H1 (cell line): ENCODE measurements at regions not wholly inside any gene's neighbourhood (a gene's known extent, or its start where the extent isn't known, plus 50 kb on each side); places are given as distances from the start of the nearest gene placed in this dataset.

Experiments used
- CTCF ChIA-PET: fragments of 300-600 bp; sonication (Branson Sonifier 250); formaldehyde crosslinking; loops from one replicate; lab custom pipeline; 2021; ENCODE audit not compliant: partially characterized antibody; lab: Charles Lee
- POLR2A ChIA-PET: fragments of 300-600 bp; sonication (Branson Sonifier 250); formaldehyde crosslinking; loops from one replicate; lab custom pipeline; 2021; ENCODE audit warnings: inconsistent platforms; ENCODE audit not compliant: partially characterized antibody; lab: Charles Lee
- DNase-seq, 2 experiments: peaks; one replicate each; pipeline versions ENCODE4 v3.0.0 to v3.0.0-alpha.2; 2010 to 2022; ENCODE audit warnings: low spot score in 2 of 2, low read depth in 1 of 2, mixed read lengths in 1 of 2
- FAIRE-seq: peaks from 2 replicates; lab custom pipeline; 2011; peaks lifted over from hg19 to GRCh38; lab: Jason Lieb, UNC
- H2AFZ ChIP-seq: 2 replicates; pipeline ENCODE4 v1.8.1; 2012; ENCODE audit warnings: low read length, inconsistent platforms
- H2AK5ac ChIP-seq: 2 replicates; pipeline ENCODE4 v1.6.1; 2013; ENCODE audit warnings: low read depth, low read length
- H2BK120ac ChIP-seq: replicated peaks from 2 replicates; pipeline ENCODE3; 2013; ENCODE audit warnings: low read depth, low read length, inconsistent platforms
- H2BK12ac ChIP-seq: 2 replicates; pipeline ENCODE4 v1.6.1; 2013; ENCODE audit warnings: low read depth, low read length
- H2BK15ac ChIP-seq: 2 replicates; pipeline ENCODE4 v1.6.1; 2013; ENCODE audit warnings: low read length
- H2BK20ac ChIP-seq: 2 replicates; pipeline ENCODE4 v1.6.1; 2013; ENCODE audit warnings: low read length
- H2BK5ac ChIP-seq: 2 replicates; pipeline ENCODE4 v1.6.1; 2013; ENCODE audit warnings: low read depth, low read length
- H3K14ac ChIP-seq: 2 replicates; pipeline ENCODE4 v1.6.1; 2013; ENCODE audit warnings: inconsistent platforms; ENCODE audit not compliant: insufficient read length
- H3K18ac ChIP-seq: 2 replicates; pipeline ENCODE4 v1.6.1; 2013; ENCODE audit warnings: low read length; ENCODE audit errors: extremely low read depth
- H3K23ac ChIP-seq: 2 replicates; pipeline ENCODE4 v1.6.1; 2013; ENCODE audit warnings: inconsistent platforms; ENCODE audit not compliant: insufficient read length
- H3K23me2 ChIP-seq: 2 replicates; pipeline ENCODE4 v1.6.1; 2013; ENCODE audit warnings: low read depth, low read length
- H3K27ac ChIP-seq: 2 replicates; pipeline ENCODE4 v1.6.1; 2011; ENCODE audit warnings: low read depth, low read length, inconsistent platforms
- H3K27me3 ChIP-seq, 4 experiments: replicated peaks in 1 of 4; 1 replicate in 1 of 4; 2 replicates in 3 of 4; pipeline versions ENCODE4 v1.6.1 to v1.8.1; 2011 to 2013; ENCODE audit warnings: low read length in 3 of 4, mild to moderate bottlenecking in 3 of 4, inconsistent platforms in 2 of 4, mixed read lengths in 2 of 4, moderate library complexity in 1 of 4; ENCODE audit not compliant: control insufficient read depth in 3 of 4, insufficient read depth in 3 of 4; ENCODE audit errors: extremely low read depth in 1 of 4
- H3K36me3 ChIP-seq, 4 experiments: 2 replicates each; pipeline versions ENCODE4 v1.6.1 to v1.8.1; 2011 to 2013; ENCODE audit warnings: mild to moderate bottlenecking in 4 of 4, low read length in 3 of 4, moderate library complexity in 2 of 4, control low read depth in 1 of 4, inconsistent platforms in 1 of 4; ENCODE audit not compliant: insufficient read depth in 4 of 4, control insufficient read depth in 2 of 4
- H3K4ac ChIP-seq: replicated peaks from 2 replicates; pipeline ENCODE3; 2013; ENCODE audit warnings: low read length, low read depth, mixed read lengths, inconsistent platforms; ENCODE audit not compliant: insufficient read length
- H3K4me1 ChIP-seq, 4 experiments: replicated peaks in 1 of 4; 1 replicate in 1 of 4; 2 replicates in 3 of 4; pipeline versions ENCODE4 v1.6.1 to v1.8.1; 2011 to 2013; ENCODE audit warnings: low read length in 3 of 4, inconsistent platforms in 2 of 4, mixed read lengths in 1 of 4; ENCODE audit not compliant: insufficient read depth in 4 of 4, control insufficient read depth in 3 of 4
- H3K4me2 ChIP-seq, 2 experiments: 2 replicates each; pipeline versions ENCODE4 v1.6.1 to v1.8.1; 2011 to 2013; ENCODE audit warnings: low read depth in 2 of 2, low read length in 2 of 2, control low read depth in 1 of 2, inconsistent platforms in 1 of 2, mild to moderate bottlenecking in 1 of 2; ENCODE audit not compliant: insufficient read depth in 1 of 2
- H3K4me3 ChIP-seq, 4 experiments: fragments of 200-600, 300-600 bp in 1 of 4; sonication (generic), shearing (Covaris generic), sonication (Bioruptor Twin) in 1 of 4; 2 replicates each; pipeline versions ENCODE4 v1.5.1 to v1.8.1; 2011 to 2016; ENCODE audit warnings: low read length in 4 of 4, low read depth in 3 of 4, control low read depth in 2 of 4, inconsistent platforms in 2 of 4, mild to moderate bottlenecking in 2 of 4, mixed read lengths in 1 of 4, moderate library complexity in 1 of 4; ENCODE audit not compliant: insufficient read depth in 2 of 4; ENCODE audit errors: extremely low read depth in 1 of 4
- H3K56ac ChIP-seq: replicated peaks from 2 replicates; pipeline ENCODE3; 2013; ENCODE audit warnings: low read depth, mild to moderate bottlenecking, mixed read lengths, low read length, inconsistent platforms; ENCODE audit not compliant: insufficient read length
- H3K79me1 ChIP-seq: 2 replicates; pipeline ENCODE4 v1.6.1; 2013; ENCODE audit warnings: low read depth, low read length, control low read depth
- H3K79me2 ChIP-seq, 2 experiments: 2 replicates each; pipeline versions ENCODE4 v1.6.1 to v1.8.1; 2012 to 2013; ENCODE audit warnings: low read length in 2 of 2, mild to moderate bottlenecking in 2 of 2, inconsistent platforms in 1 of 2; ENCODE audit not compliant: insufficient read depth in 2 of 2, control insufficient read depth in 1 of 2
- H3K9ac ChIP-seq, 4 experiments: replicated peaks in 1 of 4; 1 replicate in 1 of 4; 2 replicates in 3 of 4; pipeline versions ENCODE4 v1.6.1 to v1.8.1; 2011 to 2013; ENCODE audit warnings: low read depth in 3 of 4, low read length in 3 of 4, control low read depth in 2 of 4, mild to moderate bottlenecking in 2 of 4, moderate library complexity in 2 of 4, inconsistent platforms in 1 of 4; ENCODE audit errors: extremely low read depth in 1 of 4
- H3K9me3 ChIP-seq, 2 experiments: 2 replicates each; pipeline versions ENCODE4 v1.6.1 to v1.8.1; 2012 to 2013; ENCODE audit warnings: mild to moderate bottlenecking in 2 of 2, moderate library complexity in 2 of 2, control low read depth in 1 of 2, inconsistent platforms in 1 of 2, low read depth in 1 of 2, low read length in 1 of 2, mixed read lengths in 1 of 2; ENCODE audit not compliant: insufficient read depth in 2 of 2
- H4K20me1 ChIP-seq, 2 experiments: replicated peaks in 1 of 2; 2 replicates each; pipeline versions ENCODE3 to v1.8.1; 2011 to 2013; ENCODE audit warnings: inconsistent platforms in 2 of 2, low read length in 2 of 2, mild to moderate bottlenecking in 1 of 2; ENCODE audit not compliant: insufficient read depth in 2 of 2, control insufficient read depth in 1 of 2
- H4K5ac ChIP-seq: 2 replicates; pipeline ENCODE4 v1.6.1; 2013; ENCODE audit warnings: low read length, low read depth, mixed read lengths, inconsistent platforms; ENCODE audit not compliant: insufficient read length
- H4K8ac ChIP-seq: 2 replicates; pipeline ENCODE4 v1.8.0; 2013; ENCODE audit warnings: mild to moderate bottlenecking, moderate library complexity, low read length, inconsistent platforms; ENCODE audit not compliant: insufficient read depth; ENCODE audit errors: extremely low read depth
- H4K91ac ChIP-seq: replicated peaks from 2 replicates; pipeline ENCODE3; 2013; ENCODE audit warnings: low read length, mixed read lengths, inconsistent platforms; ENCODE audit not compliant: insufficient read length
- EZH2 ChIP-seq: fragments of 200-600 bp; sonication (generic); IDR thresholded peaks from 2 replicates; pipeline ENCODE4 v1.7.1; 2012; ENCODE audit warnings: low read depth, mild to moderate bottlenecking, moderate library complexity, low read length, inconsistent platforms; ENCODE audit not compliant: severe bottlenecking
- FOSL1 ChIP-seq: IDR thresholded peaks from 2 replicates; pipeline ENCODE4 v1.6.1; 2011; ENCODE audit warnings: mild to moderate bottlenecking, low read depth, low read length, moderate library complexity; ENCODE audit not compliant: insufficient read depth
- JUND ChIP-seq: IDR thresholded peaks from 2 replicates; pipeline ENCODE4 v1.6.1; 2011; ENCODE audit warnings: mild to moderate bottlenecking, improper control_type of control experiment, low read length
- KDM1A ChIP-seq: fragments of 200-600, 300-600 bp; sonication (generic); IDR thresholded peaks from 2 replicates; pipeline ENCODE4 v1.7.1; 2016; ENCODE audit warnings: mild to moderate bottlenecking, low read length, borderline replicate concordance
- POLR2AphosphoS5 ChIP-seq: IDR thresholded peaks from 2 replicates; pipeline ENCODE4 v1.6.1; 2011; ENCODE audit warnings: low read depth, low read length
- POU5F1 ChIP-seq: IDR thresholded peaks from 2 replicates; pipeline ENCODE4 v1.6.1; 2011; ENCODE audit warnings: low read depth, mild to moderate bottlenecking, low read length, moderate library complexity
- RAD21 ChIP-seq, 2 experiments: IDR thresholded peaks in 1 of 2; conservative IDR thresholded peaks in 1 of 2; 2 replicates each; pipeline ENCODE4 v1.6.1; 2011; ENCODE audit warnings: low read depth in 2 of 2, low read length in 2 of 2, improper control_type of control experiment in 1 of 2, inconsistent platforms in 1 of 2, mild to moderate bottlenecking in 1 of 2, moderate library complexity in 1 of 2
- RFX5 ChIP-seq: IDR thresholded peaks from 2 replicates; pipeline ENCODE4 v1.6.1; 2011; ENCODE audit warnings: low read depth, low read length, improper control_type of control experiment, borderline replicate concordance
- SIX5 ChIP-seq: IDR thresholded peaks from 2 replicates; pipeline ENCODE4 v1.6.1; 2011; ENCODE audit warnings: mild to moderate bottlenecking, low read depth, low read length
- SP4 ChIP-seq: IDR thresholded peaks from 2 replicates; pipeline ENCODE4 v1.6.1; 2012; ENCODE audit warnings: low read length, inconsistent platforms
- ZNF274 ChIP-seq: IDR thresholded peaks from 2 replicates; pipeline ENCODE4 v1.7.0; 2012; ENCODE audit warnings: low read length, borderline replicate concordance; ENCODE audit errors: extremely low read depth
- WGBS, 2 experiments: shearing (Covaris generic) in 1 of 2; methylation state at CpG; one replicate each; pipeline versions ENCODE4 v1.1.6 to v1.1.7; 2013 to 2015; ENCODE audit warnings: low lambda C conversion rate in 2 of 2, mixed read lengths in 2 of 2, inconsistent platforms in 1 of 2, low coverage in 1 of 2, missing lambda C conversion rate in 1 of 2; ENCODE audit not compliant: insufficient replicate concordance in 2 of 2, insufficient coverage in 1 of 2, insufficient read length in 1 of 2; ENCODE audit errors: extremely low coverage in 1 of 2, missing lambda C conversion rate in 1 of 2; 5-methylcytosine and 5-hydroxymethylcytosine counted together
- TF ChIP-seq, protein P1 (sequence below), 3 experiments: IDR thresholded peaks; 1 replicate in 2 of 3; 2 replicates in 1 of 3; pipeline versions ENCODE4 v1.5.1 to v1.6.1; 2011; ENCODE audit warnings: low read length in 3 of 3, mild to moderate bottlenecking in 3 of 3, inconsistent platforms in 2 of 3, low read depth in 1 of 3, moderate library complexity in 1 of 3; ENCODE audit not compliant: insufficient read depth in 1 of 3; ENCODE audit errors: control extremely low read depth in 1 of 3

DNA sequence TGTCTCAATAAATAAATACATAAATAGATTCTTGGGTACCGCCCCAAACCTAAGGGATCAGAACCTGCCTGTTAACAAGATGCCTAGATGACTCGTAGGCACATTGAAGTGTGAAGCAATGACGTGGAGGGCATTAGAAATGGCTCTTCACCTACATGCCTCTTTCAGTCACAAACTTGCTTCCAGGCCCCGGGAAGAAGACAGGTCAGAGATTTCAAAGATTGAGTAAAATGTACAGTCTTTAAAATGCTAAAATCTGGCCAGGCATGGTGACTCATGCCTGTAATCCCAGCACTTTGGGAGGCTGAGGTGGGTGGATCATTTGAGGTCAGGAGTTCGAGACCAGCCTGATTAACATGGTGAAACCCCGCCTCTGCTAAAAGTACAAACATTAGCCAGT is 480.8 kb upstream of the JARID2 start:
- Histone ChIP-seq H3K9me3 (no peaks in the 10 kb centered on the region), H2BK5ac (no peak overlapping the region), H3K4me3 (no peak overlapping the region), H3K18ac (no peak overlapping the region), H3K4me1 (no peaks in the 10 kb centered on the region; a peak in 1 of 7 replicates), H2BK120ac (no peak overlapping the region), H3K27ac (no peak overlapping the region), H2BK12ac (no peak overlapping the region), H2AK5ac (no peak overlapping the region; the same call in 1 of the 2 replicates), H3K56ac (no peak overlapping the region), H4K91ac (no peak overlapping the region), H3K27me3 (no peaks in the 10 kb centered on the region), H4K8ac (no peak overlapping the region), H3K9ac (no peak overlapping the region), H3K4ac (no peak overlapping the region), H3K36me3 (no peaks in the 10 kb centered on the region), H3K14ac (no peak overlapping the region), H2BK20ac (no peak overlapping the region), H3K23ac (no peak overlapping the region), H2AFZ (no peak overlapping the region), H3K79me1 (no peaks in the 10 kb centered on the region; the same call in 1 of the 2 replicates), H3K23me2 (no peaks in the 10 kb centered on the region), H2BK15ac (no peak overlapping the region), H3K4me2 (no peak overlapping the region), H3K79me2 (no peaks in the 10 kb centered on the region), H4K20me1 (no peaks in the 10 kb centered on the region), H4K5ac (no peak overlapping the region)
- ChIA-PET POLR2A (no interaction called here), CTCF (interaction anchor here (0.6 to 1.8 kb wide), 3 partner anchors 11 to 129 kb away, joined by 3 read pairs; no protein-coding TSS in a partner anchor)
- FAIRE-seq = no peak
- no peak for DNase-seq
- 85% methylated on average over 6 of the region's 6 CpGs; no CpG with 5 or more reads in 1 of the 2 experiments for WGBS, 2 experiments
- TF ChIP-seq SIX5 = no peak
- no peak for TF ChIP-seq POU5F1
- TF ChIP-seq RFX5 = no peak
- TF ChIP-seq FOSL1 = no peak
- TF ChIP-seq POLR2AphosphoS5 = no peak
- TF ChIP-seq RAD21 (IDR thresholded peaks at IDR 0.05 in 1 of 2, conservative IDR thresholded peaks at IDR 0.05 in 1 of 2; ENCODE audit: low read depth in 2 of 2, low read length in 2 of 2) = no peak
- no peak for TF ChIP-seq ZNF274
- TF ChIP-seq EZH2 = no peak
- no peak for TF ChIP-seq SP4
- TF ChIP-seq JUND = no peak
- TF ChIP-seq KDM1A = no peak
- TF ChIP-seq, protein P1, sequence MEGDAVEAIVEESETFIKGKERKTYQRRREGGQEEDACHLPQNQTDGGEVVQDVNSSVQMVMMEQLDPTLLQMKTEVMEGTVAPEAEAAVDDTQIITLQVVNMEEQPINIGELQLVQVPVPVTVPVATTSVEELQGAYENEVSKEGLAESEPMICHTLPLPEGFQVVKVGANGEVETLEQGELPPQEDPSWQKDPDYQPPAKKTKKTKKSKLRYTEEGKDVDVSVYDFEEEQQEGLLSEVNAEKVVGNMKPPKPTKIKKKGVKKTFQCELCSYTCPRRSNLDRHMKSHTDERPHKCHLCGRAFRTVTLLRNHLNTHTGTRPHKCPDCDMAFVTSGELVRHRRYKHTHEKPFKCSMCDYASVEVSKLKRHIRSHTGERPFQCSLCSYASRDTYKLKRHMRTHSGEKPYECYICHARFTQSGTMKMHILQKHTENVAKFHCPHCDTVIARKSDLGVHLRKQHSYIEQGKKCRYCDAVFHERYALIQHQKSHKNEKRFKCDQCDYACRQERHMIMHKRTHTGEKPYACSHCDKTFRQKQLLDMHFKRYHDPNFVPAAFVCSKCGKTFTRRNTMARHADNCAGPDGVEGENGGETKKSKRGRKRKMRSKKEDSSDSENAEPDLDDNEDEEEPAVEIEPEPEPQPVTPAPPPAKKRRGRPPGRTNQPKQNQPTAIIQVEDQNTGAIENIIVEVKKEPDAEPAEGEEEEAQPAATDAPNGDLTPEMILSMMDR (IDR thresholded peaks at IDR 0.05; ENCODE audit: control extremely low read depth in 1 of 3, insufficient read depth in 1 of 3, low read depth in 1 of 3, low read length in 3 of 3) = no peak
